ENCODE measurements at regions not wholly inside any gene's neighbourhood (a gene's known extent, or its start where the extent isn't known, plus 50 kb on each side); places are given as distances from the start of the nearest gene placed in this dataset.

GRCh38 chr14:22189881-22190280 lies 399.1 kb downstream of the DAD1 start:
- TF ChIP-seq CTCF (IDR thresholded peaks at IDR 0.05), result no peak
- TF ChIP-seq EZH2 (IDR thresholded peaks at IDR 0.05; ENCODE audit: borderline replicate concordance, insufficient read depth, low read depth, low read length, poor library complexity, severe bottlenecking), result no peak
